Stimulated activated naive CD4-positive, alpha-beta T cell treated with Interleukin-2 at 50 U/mL for 16 hours (primary cell): ENCODE measurements at regions not wholly inside any gene's neighbourhood (a gene's known extent, or its start where the extent isn't known, plus 50 kb on each side); places are given as distances from the start of the nearest gene placed in this dataset.
"Not testable (repeated sequence)": the region's sequence is repeated elsewhere in the genome, so short reads cannot be mapped to it uniquely, and the experiment has no call there.

Experiments
- DNase-seq: peaks from one replicate; lab custom pipeline; 2025; lab: John Stamatoyannopoulos, UW

GRCh38 chr9:38254756-38255155 is 137.7 kb upstream of the ALDH1B1 start:
- DNase-seq = no peak

GRCh38 chr9:38254151-38254550 is 138.4 kb upstream of the ALDH1B1 start:
- no peak for DNase-seq

GRCh38 chr9:38253200-38253599 is 139.3 kb upstream of the ALDH1B1 start:
- no peak for DNase-seq

GRCh38 chr9:38251036-38251860 is 141.3 kb upstream of the ALDH1B1 start:
- DNase-seq = no peak

GRCh38 chr9:38250279-38251035 is 142.0 kb upstream of the ALDH1B1 start:
- no peak for DNase-seq

- DNase-seq = no peak
Measured at GRCh38 chr9:38249587-38250210, 142.8 kb upstream of the ALDH1B1 start.

GRCh38 chr9:38249049-38249448 is 143.5 kb upstream of the ALDH1B1 start:
- no peak for DNase-seq

GRCh38 chr9:38246833-38247232 is 145.7 kb upstream of the ALDH1B1 start:
- DNase-seq = no peak

- no peak for DNase-seq
Measured at GRCh38 chr9:38244971-38245370, 147.5 kb upstream of the ALDH1B1 start.

- DNase-seq = no peak
Measured at GRCh38 chr9:38243993-38244392, 148.5 kb upstream of the ALDH1B1 start.

- DNase-seq = not testable (repeated sequence)
Measured at GRCh38 chr9:38242151-38242550, 150.4 kb upstream of the ALDH1B1 start.

- no peak for DNase-seq
Measured at GRCh38 chr9:38240051-38240450, 152.5 kb upstream of the ALDH1B1 start.

GRCh38 chr9:38235244-38235643 is 157.3 kb upstream of the ALDH1B1 start:
- DNase-seq = no peak

- no peak for DNase-seq
Measured at GRCh38 chr9:38234479-38235170, 157.9 kb upstream of the ALDH1B1 start.

GRCh38 chr9:38233796-38234355 is 158.6 kb upstream of the ALDH1B1 start:
- DNase-seq = no peak

GRCh38 chr9:38233343-38233742 is 159.2 kb upstream of the ALDH1B1 start:
- no peak for DNase-seq

- no peak for DNase-seq
Measured at GRCh38 chr9:38232895-38233294, 159.6 kb upstream of the ALDH1B1 start.

GRCh38 chr9:38229504-38230155 is 160.6 kb upstream of the SHB start:
- no peak for DNase-seq

GRCh38 chr9:38229104-38229500 is 160.1 kb upstream of the SHB start:
- no peak for DNase-seq

- DNase-seq = no peak
Measured at GRCh38 chr9:38228331-38229103, 159.5 kb upstream of the SHB start.

- DNase-seq = no peak
Measured at GRCh38 chr9:38227656-38228055, 158.6 kb upstream of the SHB start.
